ENCODE measurements at regions not wholly inside any gene's neighbourhood (a gene's known extent, or its start where the extent isn't known, plus 50 kb on each side); places are given as distances from the start of the nearest gene placed in this dataset.

GRCh38 chr3:87982421-87982820 lies 76.4 kb downstream of the CGGBP1 start:
- TF ChIP-seq CTCF (conservative IDR thresholded peaks at IDR 0.05; ENCODE audit: low read length) (no peak), EZH2phosphoT487 (IDR thresholded peaks at IDR 0.05; ENCODE audit: borderline replicate concordance) (no peak)
- no peaks in the 10 kb centered on the region for H3K79me2 ChIP-seq (ENCODE audit: insufficient read depth, low read length)

GRCh38 chr3:87979527-87979926 lies 79.3 kb downstream of the CGGBP1 start:
- Histone ChIP-seq H3K79me2 (ENCODE audit: insufficient read depth, low read length) (no peaks in the 10 kb centered on the region), H3K9me2 (replicated peaks; ENCODE audit: low read depth, low read length) (no peaks in the 10 kb centered on the region), H3K4me1 (ENCODE audit: insufficient read depth, low read length, poor library complexity, severe bottlenecking) (no peaks in the 10 kb centered on the region), H3K4me3 (ENCODE audit: low read length, poor library complexity, severe bottlenecking) (no peak overlapping the region), H3K4me2 (ENCODE audit: low read depth, low read length, poor library complexity, severe bottlenecking) (no peak overlapping the region), H3K27me3 (ENCODE audit: insufficient read depth, low read length, poor library complexity, severe bottlenecking) (no peaks in the 10 kb centered on the region), H3F3A (ENCODE audit: low read depth) (no peaks in the 10 kb centered on the region), H3K9ac (ENCODE audit: low read depth, low read length, poor library complexity, severe bottlenecking) (no peak overlapping the region), H2AFZ (ENCODE audit: low read length) (no peak overlapping the region), H4K20me1 (ENCODE audit: insufficient read depth, low read length, poor library complexity, severe bottlenecking) (no peaks in the 10 kb centered on the region), H3K36me3 (ENCODE audit: insufficient read depth, low read length) (no peaks in the 10 kb centered on the region), H3K9me3 (ENCODE audit: insufficient read depth, low read depth, low read length) (no peaks in the 10 kb centered on the region)
- no peak for TF ChIP-seq EZH2phosphoT487 (IDR thresholded peaks at IDR 0.05; ENCODE audit: borderline replicate concordance)
- TF ChIP-seq CTCF (conservative IDR thresholded peaks at IDR 0.05; ENCODE audit: low read length): no peak

More at GRCh38 chr3:87982421-87982820, 76.4 kb downstream of the CGGBP1 start:
- no peak overlapping the region for H3K4me2 ChIP-seq (ENCODE audit: low read depth, low read length, poor library complexity, severe bottlenecking)
- no peaks in the 10 kb centered on the region for H3K9me2 ChIP-seq (replicated peaks; ENCODE audit: low read depth, low read length)
- no peaks in the 10 kb centered on the region for H4K20me1 ChIP-seq (ENCODE audit: insufficient read depth, low read length, poor library complexity, severe bottlenecking)
- H3F3A ChIP-seq (ENCODE audit: low read depth): no peaks in the 10 kb centered on the region
- no peaks in the 10 kb centered on the region for H3K9me3 ChIP-seq (ENCODE audit: insufficient read depth, low read depth, low read length)
- no peak overlapping the region for H3K9ac ChIP-seq (ENCODE audit: low read depth, low read length, poor library complexity, severe bottlenecking)
- no peaks in the 10 kb centered on the region for H3K4me1 ChIP-seq (ENCODE audit: insufficient read depth, low read length, poor library complexity, severe bottlenecking)
- no peak overlapping the region for H2AFZ ChIP-seq (ENCODE audit: low read length)
- no peak overlapping the region for H3K4me3 ChIP-seq (ENCODE audit: low read length, poor library complexity, severe bottlenecking)
- H3K27me3 ChIP-seq (ENCODE audit: insufficient read depth, low read length, poor library complexity, severe bottlenecking): no peaks in the 10 kb centered on the region
- no peaks in the 10 kb centered on the region for H3K36me3 ChIP-seq (ENCODE audit: insufficient read depth, low read length)

GRCh38 chr3:87977765-87978164 lies 81.0 kb downstream of the CGGBP1 start:
- no peak overlapping the region for H3K9ac ChIP-seq (ENCODE audit: low read depth, low read length, poor library complexity, severe bottlenecking)
- no peak overlapping the region for H3K4me2 ChIP-seq (ENCODE audit: low read depth, low read length, poor library complexity, severe bottlenecking)

More at GRCh38 chr3:87977765-87978164, 81.0 kb downstream of the CGGBP1 start:
- Histone ChIP-seq H2AFZ (ENCODE audit: low read length) (no peak overlapping the region), H3F3A (ENCODE audit: low read depth) (no peaks in the 10 kb centered on the region), H3K27me3 (ENCODE audit: insufficient read depth, low read length, poor library complexity, severe bottlenecking) (no peaks in the 10 kb centered on the region), H3K4me1 (ENCODE audit: insufficient read depth, low read length, poor library complexity, severe bottlenecking) (no peaks in the 10 kb centered on the region), H4K20me1 (ENCODE audit: insufficient read depth, low read length, poor library complexity, severe bottlenecking) (no peaks in the 10 kb centered on the region), H3K4me3 (ENCODE audit: low read length, poor library complexity, severe bottlenecking) (no peak overlapping the region), H3K9me2 (replicated peaks; ENCODE audit: low read depth, low read length) (no peaks in the 10 kb centered on the region), H3K36me3 (ENCODE audit: insufficient read depth, low read length) (no peaks in the 10 kb centered on the region), H3K9me3 (ENCODE audit: insufficient read depth, low read depth, low read length) (no peaks in the 10 kb centered on the region), H3K79me2 (ENCODE audit: insufficient read depth, low read length) (no peaks in the 10 kb centered on the region)
- no peak for TF ChIP-seq CTCF (conservative IDR thresholded peaks at IDR 0.05; ENCODE audit: low read length)
- TF ChIP-seq EZH2phosphoT487 (IDR thresholded peaks at IDR 0.05; ENCODE audit: borderline replicate concordance): no peak
